ENCODE measurements at regions not wholly inside any gene's neighbourhood (a gene's known extent, or its start where the extent isn't known, plus 50 kb on each side); places are given as distances from the start of the nearest gene placed in this dataset.
"Not testable (repeated sequence)": the region's sequence is repeated elsewhere in the genome, so short reads cannot be mapped to it uniquely, and the experiment has no call there.

GRCh38 chr7:136480901-136481300, 387.6 kb upstream of the CHRM2 start:
- intact Hi-C loops (cut with DNase I, micrococcal nuclease), result no loop called here
- no peak for ATAC-seq
- DNase-seq, result no peak

GRCh38 chr7:136479922-136480321, 388.5 kb upstream of the CHRM2 start:
- intact Hi-C loops (cut with DNase I, micrococcal nuclease), result no loop called here
- DNase-seq (no peak), ATAC-seq (no peak)

- ATAC-seq, result no peak
- intact Hi-C loops (cut with DNase I, micrococcal nuclease), result no loop called here
- no peak for DNase-seq
Observed at GRCh38 chr7:136470179-136470578, 398.3 kb upstream of the CHRM2 start.

- no peak for ATAC-seq
- intact Hi-C loops (cut with DNase I, micrococcal nuclease), result no loop called here
- DNase-seq, result no peak
Observed at GRCh38 chr7:136452949-136453348, 415.5 kb upstream of the CHRM2 start.

GRCh38 chr7:136446751-136447150, 421.7 kb upstream of the CHRM2 start:
- intact Hi-C loops (cut with DNase I, micrococcal nuclease), result no loop called here
- DNase-seq, result no peak
- ATAC-seq, result no peak

- ATAC-seq (no peak), DNase-seq (no peak)
- intact Hi-C loops (cut with DNase I, micrococcal nuclease), result no loop called here
Observed at GRCh38 chr7:136441835-136442234, 426.6 kb upstream of the CHRM2 start.

GRCh38 chr7:136431736-136432135, 436.7 kb upstream of the CHRM2 start:
- ATAC-seq; intact Hi-C loops (cut with DNase I, micrococcal nuclease); DNase-seq: not testable (repeated sequence)

- ATAC-seq, result no peak
- no peak for DNase-seq
- intact Hi-C loops (cut with DNase I, micrococcal nuclease), result no loop called here
Observed at GRCh38 chr7:136424058-136424457, 444.4 kb upstream of the CHRM2 start.

GRCh38 chr7:136419740-136420139, 442.6 kb upstream of the MTPN start:
- DNase-seq; ATAC-seq; intact Hi-C loops (cut with DNase I, micrococcal nuclease): not testable (repeated sequence)

- DNase-seq (no peak), ATAC-seq (no peak)
- intact Hi-C loops (cut with DNase I, micrococcal nuclease), result no loop called here
Observed at GRCh38 chr7:136412952-136413351, 435.8 kb upstream of the MTPN start.

- intact Hi-C loops (cut with DNase I, micrococcal nuclease), result loop anchor here in 1 of 2 donors (10.0 kb wide), 1 partner anchor 1049 kb away; no protein-coding TSS in a partner anchor
- ATAC-seq, result peak; percentile 42
Observed at GRCh38 chr7:136405931-136406777, 429.0 kb upstream of the MTPN start.

GRCh38 chr7:136403591-136403990, 426.4 kb upstream of the MTPN start:
- DNase-seq (no peak), ATAC-seq (no peak)
- intact Hi-C loops (cut with DNase I, micrococcal nuclease), result loop anchor here in 1 of 2 donors (10.0 kb wide), 1 partner anchor 1051 kb away; no protein-coding TSS in a partner anchor

More at GRCh38 chr7:136405931-136406777, 429.0 kb upstream of the MTPN start:
- DNase-seq, result no peak

GRCh38 chr7:136400877-136401276, 423.7 kb upstream of the MTPN start:
- ATAC-seq, result no peak
- intact Hi-C loops (cut with DNase I, micrococcal nuclease), result loop anchor here in 1 of 2 donors (10.0 kb wide), 1 partner anchor 1054 kb away; no protein-coding TSS in a partner anchor
- DNase-seq, result no peak

GRCh38 chr7:136399385-136399784, 422.2 kb upstream of the MTPN start:
- DNase-seq, result no peak
- ATAC-seq, result no peak
- intact Hi-C loops (cut with DNase I, micrococcal nuclease), result no loop called here

- DNase-seq (no peak), ATAC-seq (no peak)
- intact Hi-C loops (cut with DNase I, micrococcal nuclease), result no loop called here
Observed at GRCh38 chr7:136392856-136393255, 415.7 kb upstream of the MTPN start.

GRCh38 chr7:136391371-136391770, 414.2 kb upstream of the MTPN start:
- intact Hi-C loops (cut with DNase I, micrococcal nuclease), result no loop called here
- no peak for DNase-seq
- no peak for ATAC-seq

GRCh38 chr7:136389933-136390332, 412.8 kb upstream of the MTPN start:
- ATAC-seq (no peak), DNase-seq (no peak)
- intact Hi-C loops (cut with DNase I, micrococcal nuclease), result no loop called here

- ATAC-seq, result no peak
- intact Hi-C loops (cut with DNase I, micrococcal nuclease), result no loop called here
- no peak for DNase-seq
Observed at GRCh38 chr7:136386876-136387275, 409.7 kb upstream of the MTPN start.

- intact Hi-C loops (cut with DNase I, micrococcal nuclease); DNase-seq; ATAC-seq: not testable (repeated sequence)
Observed at GRCh38 chr7:136371409-136371808, 394.2 kb upstream of the MTPN start.

- no peak for DNase-seq
- intact Hi-C loops (cut with DNase I, micrococcal nuclease), result no loop called here
- no peak for ATAC-seq
Observed at GRCh38 chr7:136370137-136370536, 393.0 kb upstream of the MTPN start.

GRCh38 chr7:136369225-136369624, 392.1 kb upstream of the MTPN start:
- DNase-seq (no peak), ATAC-seq (no peak)
- intact Hi-C loops (cut with DNase I, micrococcal nuclease), result no loop called here

Measured in left colon (tissue), 2 donors.